Skeletal muscle cell (primary cell): ENCODE measurements at regions not wholly inside any gene's neighbourhood (a gene's known extent, or its start where the extent isn't known, plus 50 kb on each side); places are given as distances from the start of the nearest gene placed in this dataset.
"Not testable (repeated sequence)": the region's sequence is repeated elsewhere in the genome, so short reads cannot be mapped to it uniquely, and the experiment has no call there.

ENCODE experiments used
- DNase-seq: peaks from one replicate; pipeline ENCODE4 v3.0.0-alpha.2; 2010; ENCODE audit warnings: low read depth
- H3K4me3 ChIP-seq: 2 replicates; pipeline ENCODE4 v1.5.1; 2011; ENCODE audit warnings: low read depth, mild to moderate bottlenecking, control low read depth, low read length, moderate library complexity

DNA sequence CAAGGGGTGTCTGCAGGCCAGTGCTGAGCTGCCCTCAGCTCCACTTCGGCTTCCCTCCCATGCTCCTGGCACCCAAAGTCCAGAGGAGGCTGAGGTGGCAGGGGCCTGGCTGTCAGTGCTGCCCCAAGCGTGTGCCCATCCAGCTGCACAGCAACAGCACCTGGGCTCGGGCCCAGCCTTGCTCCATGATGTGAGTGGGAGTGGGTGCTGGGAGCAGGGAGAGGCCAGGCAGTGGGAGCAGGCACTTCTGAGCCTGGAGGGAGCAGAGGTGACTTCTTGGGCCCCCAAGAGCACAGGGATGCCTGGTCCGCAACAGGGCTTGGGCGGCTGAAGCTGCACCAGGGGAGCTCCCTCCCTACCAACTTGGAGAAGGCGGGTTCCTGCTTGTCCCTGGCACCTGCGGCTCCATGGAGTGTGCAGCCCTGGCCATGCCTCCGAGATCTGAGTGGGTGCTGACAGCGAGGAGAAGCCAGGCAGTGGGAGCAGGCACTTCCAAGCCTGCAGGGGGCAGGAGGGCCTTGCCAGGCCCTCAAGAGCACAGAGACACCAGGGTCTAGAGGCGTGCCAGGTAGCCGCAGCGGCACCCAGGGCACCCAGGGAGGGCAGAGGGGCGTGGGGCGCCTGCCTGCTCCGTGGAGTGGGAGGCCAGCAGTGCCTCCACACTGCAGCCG lies 366.7 kb upstream of the SGO1 start:
- no peak for DNase-seq
- no peak overlapping the region for H3K4me3 ChIP-seq

- H3K4me3 ChIP-seq, DNase-seq: not testable (repeated sequence)
Measured at GRCh38 chr3:20547361-20548269, 361.6 kb upstream of the SGO1 start.

- H3K4me3 ChIP-seq = no peak overlapping the region
- no peak for DNase-seq
Measured at GRCh38 chr3:20546636-20547035, 360.6 kb upstream of the SGO1 start.

GRCh38 chr3:20543535-20544226 lies 357.7 kb upstream of the SGO1 start:
- no peak overlapping the region for H3K4me3 ChIP-seq
- no peak for DNase-seq

- DNase-seq = no peak
- no peak overlapping the region for H3K4me3 ChIP-seq
Measured at GRCh38 chr3:20540066-20540465, 354.1 kb upstream of the SGO1 start.

- no peak overlapping the region for H3K4me3 ChIP-seq
- no peak for DNase-seq
Measured at GRCh38 chr3:20539666-20540065, 353.7 kb upstream of the SGO1 start.

- H3K4me3 ChIP-seq = no peak overlapping the region
- DNase-seq = no peak
Measured at GRCh38 chr3:20537234-20537633, 351.2 kb upstream of the SGO1 start.

DNA sequence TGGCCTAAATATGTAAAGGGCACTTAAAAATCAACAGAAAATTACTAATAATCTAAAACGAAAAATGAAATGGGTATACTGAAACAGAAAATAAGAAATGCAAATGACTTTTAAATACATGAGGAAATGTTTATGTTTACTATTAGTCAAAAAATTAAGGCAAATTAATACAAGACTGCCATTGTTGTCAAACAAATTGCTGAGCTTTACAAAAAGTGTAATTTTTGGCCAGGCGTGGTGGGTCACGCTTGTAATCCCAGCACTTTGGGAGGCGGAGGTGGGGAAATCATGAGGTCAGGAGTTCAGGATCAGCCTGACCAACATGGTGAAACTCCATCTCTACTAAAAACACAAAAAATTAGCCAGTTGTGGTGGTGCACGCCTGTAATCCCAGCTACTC lies 343.9 kb upstream of the SGO1 start:
- no peak overlapping the region for H3K4me3 ChIP-seq
- DNase-seq = no peak

GRCh38 chr3:20528180-20528770 lies 342.3 kb upstream of the SGO1 start:
- no peak for DNase-seq
- no peak overlapping the region for H3K4me3 ChIP-seq

DNA sequence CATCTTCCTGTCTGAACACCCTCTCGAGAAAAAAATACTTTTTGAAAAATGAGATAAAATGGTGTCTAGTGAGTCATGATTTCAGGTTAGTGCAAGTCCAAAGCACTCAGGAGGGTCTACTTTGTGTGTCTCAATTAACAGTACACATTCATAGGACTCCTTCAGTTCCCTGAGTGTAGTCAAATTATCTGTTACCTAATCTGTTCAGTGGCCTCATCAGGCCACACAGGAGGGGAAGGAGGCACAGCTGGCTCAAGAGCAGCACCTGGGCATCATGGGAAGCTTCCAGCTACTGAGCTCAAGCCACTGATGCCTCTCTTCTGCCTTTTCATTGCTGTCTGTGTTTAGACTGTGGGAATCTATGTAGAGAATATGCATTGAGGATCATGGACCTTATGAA lies 341.4 kb upstream of the SGO1 start:
- no peak overlapping the region for H3K4me3 ChIP-seq
- no peak for DNase-seq

DNA sequence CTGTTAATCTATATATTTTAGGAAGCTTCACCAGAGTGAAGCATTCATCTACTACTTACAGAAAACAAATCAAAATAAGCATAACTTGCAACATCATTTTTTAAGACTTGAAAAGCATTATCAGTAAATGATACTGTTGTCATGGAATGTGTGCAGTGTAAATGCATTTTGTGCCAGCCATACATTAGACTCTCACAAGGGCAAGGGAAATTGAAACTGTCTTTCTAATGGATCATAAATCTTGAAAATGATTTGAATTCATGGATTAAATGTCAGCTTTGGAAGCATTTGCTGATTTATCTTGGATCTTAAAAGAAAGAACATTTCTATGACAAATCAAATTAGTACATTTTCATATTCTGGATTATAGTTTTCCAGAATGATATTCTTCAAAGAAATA lies 338.3 kb upstream of the SGO1 start:
- no peak overlapping the region for H3K4me3 ChIP-seq
- no peak for DNase-seq

DNA sequence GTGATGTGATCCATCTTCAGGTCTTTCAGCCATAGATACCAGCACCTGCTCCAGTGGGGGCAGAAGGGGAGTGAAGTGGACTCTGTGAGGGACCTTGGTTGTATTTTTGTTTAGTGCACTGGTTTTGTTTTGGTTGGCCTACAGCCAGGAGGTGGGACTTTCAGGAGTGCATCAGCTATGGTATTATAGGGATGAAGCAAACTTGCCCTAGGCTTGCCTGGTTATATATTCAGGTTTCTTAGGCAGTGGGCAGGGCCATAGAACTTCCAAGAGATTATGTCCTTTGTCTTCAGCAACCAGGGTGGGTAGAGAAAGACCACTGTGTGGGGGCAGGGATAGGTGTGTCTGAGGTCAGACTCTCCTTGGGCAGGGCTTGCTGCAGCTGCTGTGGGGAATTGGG lies 337.3 kb upstream of the SGO1 start:
- no peak for DNase-seq
- no peak overlapping the region for H3K4me3 ChIP-seq

GRCh38 chr3:20517316-20517715 lies 331.3 kb upstream of the SGO1 start:
- not testable (repeated sequence) for DNase-seq, H3K4me3 ChIP-seq

GRCh38 chr3:20516311-20516710 lies 330.3 kb upstream of the SGO1 start:
- no peak overlapping the region for H3K4me3 ChIP-seq
- DNase-seq = no peak

DNA sequence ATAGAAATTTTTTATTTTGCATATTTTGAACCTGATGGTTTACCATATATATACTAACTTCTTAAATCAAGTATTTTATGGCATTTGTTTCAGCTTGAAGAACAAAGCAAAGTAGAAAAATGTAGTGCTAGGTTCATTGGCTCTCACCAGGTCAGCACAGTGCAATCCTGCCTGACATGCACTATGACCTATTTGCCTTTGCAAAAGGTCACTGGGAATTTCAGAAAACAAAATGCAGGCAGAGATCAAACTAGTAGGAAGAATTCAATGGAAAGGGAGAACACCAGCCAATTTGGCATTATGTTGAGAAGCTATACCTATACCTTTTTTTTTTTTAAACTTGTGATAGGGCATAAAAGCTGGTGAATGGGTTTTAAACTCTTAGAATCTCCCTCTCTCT lies 329.8 kb upstream of the SGO1 start:
- no peak overlapping the region for H3K4me3 ChIP-seq
- DNase-seq = no peak

- no peak overlapping the region for H3K4me3 ChIP-seq
- DNase-seq = peak; percentile 24
Measured at GRCh38 chr3:20511863-20512505, 326.0 kb upstream of the SGO1 start.

DNA sequence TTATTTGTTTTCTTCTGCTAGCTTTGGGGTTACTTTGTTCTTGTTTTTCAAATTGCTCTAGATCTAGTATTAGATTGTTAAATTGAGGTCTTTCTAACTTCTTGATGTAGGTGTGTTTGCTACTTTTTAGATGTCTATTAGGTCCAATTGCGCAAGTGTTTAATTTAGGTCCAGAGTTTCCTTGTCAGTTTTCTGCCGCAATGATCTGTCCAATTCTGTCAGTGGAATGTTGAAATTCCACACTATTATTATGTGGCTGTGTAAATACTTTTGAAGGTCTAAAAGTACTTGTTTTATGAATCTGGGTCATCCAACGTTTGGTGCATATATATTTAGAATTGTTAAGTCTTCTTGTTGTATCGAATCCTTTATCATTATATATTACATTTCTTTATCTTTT lies 324.4 kb upstream of the SGO1 start:
- H3K4me3 ChIP-seq = no peak overlapping the region
- DNase-seq = no peak

GRCh38 chr3:20503394-20504082 lies 317.5 kb upstream of the SGO1 start:
- DNase-seq = no peak
- H3K4me3 ChIP-seq = no peak overlapping the region

- H3K4me3 ChIP-seq = no peak overlapping the region
- DNase-seq = no peak
Measured at GRCh38 chr3:20490996-20491395, 305.0 kb upstream of the SGO1 start.
